ENCODE measurements at regions not wholly inside any gene's neighbourhood (a gene's known extent, or its start where the extent isn't known, plus 50 kb on each side); places are given as distances from the start of the nearest gene placed in this dataset.

GRCh38 chr20:12882832-12883506 is 125.8 kb upstream of the SPTLC3 start:
- TF ChIP-seq RXRA (IDR thresholded peaks at IDR 0.05) (no peak), SP1 (IDR thresholded peaks at IDR 0.05) (no peak), YY1 (IDR thresholded peaks at IDR 0.05) (no peak), TAF1 (conservative IDR thresholded peaks at IDR 0.05) (no peak), GABPA (IDR thresholded peaks at IDR 0.05 in 1 of 2, conservative IDR thresholded peaks at IDR 0.05 in 1 of 2) (no peak), RAD21 (IDR thresholded peaks at IDR 0.05) (no peak), NR2F2 (IDR thresholded peaks at IDR 0.05) (no peak), FOXA2 (IDR thresholded peaks at IDR 0.05) (no peak), JUND (IDR thresholded peaks at IDR 0.05) (no peak), REST (IDR thresholded peaks at IDR 0.05) (no peak)
- TF ChIP-seq, protein P1, sequence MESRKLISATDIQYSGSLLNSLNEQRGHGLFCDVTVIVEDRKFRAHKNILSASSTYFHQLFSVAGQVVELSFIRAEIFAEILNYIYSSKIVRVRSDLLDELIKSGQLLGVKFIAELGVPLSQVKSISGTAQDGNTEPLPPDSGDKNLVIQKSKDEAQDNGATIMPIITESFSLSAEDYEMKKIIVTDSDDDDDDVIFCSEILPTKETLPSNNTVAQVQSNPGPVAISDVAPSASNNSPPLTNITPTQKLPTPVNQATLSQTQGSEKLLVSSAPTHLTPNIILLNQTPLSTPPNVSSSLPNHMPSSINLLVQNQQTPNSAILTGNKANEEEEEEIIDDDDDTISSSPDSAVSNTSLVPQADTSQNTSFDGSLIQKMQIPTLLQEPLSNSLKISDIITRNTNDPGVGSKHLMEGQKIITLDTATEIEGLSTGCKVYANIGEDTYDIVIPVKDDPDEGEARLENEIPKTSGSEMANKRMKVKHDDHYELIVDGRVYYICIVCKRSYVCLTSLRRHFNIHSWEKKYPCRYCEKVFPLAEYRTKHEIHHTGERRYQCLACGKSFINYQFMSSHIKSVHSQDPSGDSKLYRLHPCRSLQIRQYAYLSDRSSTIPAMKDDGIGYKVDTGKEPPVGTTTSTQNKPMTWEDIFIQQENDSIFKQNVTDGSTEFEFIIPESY (IDR thresholded peaks at IDR 0.05) = no peak
- TF ChIP-seq, protein P2, sequence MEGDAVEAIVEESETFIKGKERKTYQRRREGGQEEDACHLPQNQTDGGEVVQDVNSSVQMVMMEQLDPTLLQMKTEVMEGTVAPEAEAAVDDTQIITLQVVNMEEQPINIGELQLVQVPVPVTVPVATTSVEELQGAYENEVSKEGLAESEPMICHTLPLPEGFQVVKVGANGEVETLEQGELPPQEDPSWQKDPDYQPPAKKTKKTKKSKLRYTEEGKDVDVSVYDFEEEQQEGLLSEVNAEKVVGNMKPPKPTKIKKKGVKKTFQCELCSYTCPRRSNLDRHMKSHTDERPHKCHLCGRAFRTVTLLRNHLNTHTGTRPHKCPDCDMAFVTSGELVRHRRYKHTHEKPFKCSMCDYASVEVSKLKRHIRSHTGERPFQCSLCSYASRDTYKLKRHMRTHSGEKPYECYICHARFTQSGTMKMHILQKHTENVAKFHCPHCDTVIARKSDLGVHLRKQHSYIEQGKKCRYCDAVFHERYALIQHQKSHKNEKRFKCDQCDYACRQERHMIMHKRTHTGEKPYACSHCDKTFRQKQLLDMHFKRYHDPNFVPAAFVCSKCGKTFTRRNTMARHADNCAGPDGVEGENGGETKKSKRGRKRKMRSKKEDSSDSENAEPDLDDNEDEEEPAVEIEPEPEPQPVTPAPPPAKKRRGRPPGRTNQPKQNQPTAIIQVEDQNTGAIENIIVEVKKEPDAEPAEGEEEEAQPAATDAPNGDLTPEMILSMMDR (IDR thresholded peaks at IDR 0.05; ENCODE audit: low read depth, low read length, missing input control) = no peak
